Endothelial cell of umbilical vein (primary cell): ENCODE measurements at regions not wholly inside any gene's neighbourhood (a gene's known extent, or its start where the extent isn't known, plus 50 kb on each side); places are given as distances from the start of the nearest gene placed in this dataset.

Source experiments
- BruUV-seq: library from RNA; stranded (reverse); fragments of 400-500 nt; replicated peaks from 2 replicates; lab custom pipeline; 2021; lab: Mats Ljungman, UMichigan
- CTCF ChIA-PET: fragments of 300-600, 350-600 bp; sonication (Branson Sonifier 250); formaldehyde crosslinking; loops from one replicate; lab custom pipeline; 2021; ENCODE audit warnings: antibody characterized with exemption, inconsistent platforms; lab: Charles Lee
- POLR2A ChIA-PET: fragments of 300-600, 350-600 bp; sonication (Branson Sonifier 250); formaldehyde crosslinking; loops from one replicate; lab custom pipeline; 2021; ENCODE audit warnings: antibody characterized with exemption, inconsistent platforms; lab: Charles Lee
- DNase-seq: peaks from one replicate; pipeline ENCODE4 v3.0.0-alpha.2; 2011; ENCODE audit warnings: low read depth, low spot score
- FAIRE-seq: peaks from 2 replicates; lab custom pipeline; 2011; peaks lifted over from hg19 to GRCh38; lab: Jason Lieb, UNC
- H2AFZ ChIP-seq: 2 replicates; pipeline ENCODE4 v1.6.0; 2012; ENCODE audit warnings: low read depth, low read length, control low read depth, inconsistent platforms
- H3K27ac ChIP-seq: 2 replicates; pipeline ENCODE4 v1.5.1; 2011; ENCODE audit warnings: low read depth, mild to moderate bottlenecking, control low read depth, low read length, moderate library complexity; ENCODE audit not compliant: insufficient read depth
- H3K27me3 ChIP-seq, 2 experiments: 2 replicates each; pipeline versions ENCODE4 v1.6.0 to v1.6.1; 2011; ENCODE audit warnings: low read length in 2 of 2, mixed read lengths in 1 of 2; ENCODE audit not compliant: control insufficient read depth in 2 of 2, insufficient read depth in 2 of 2
- H3K36me3 ChIP-seq, 2 experiments: 2 replicates in 1 of 2; 3 replicates in 1 of 2; pipeline ENCODE4 v1.5.1; 2011; ENCODE audit warnings: low read length in 2 of 2, mild to moderate bottlenecking in 1 of 2, moderate library complexity in 1 of 2; ENCODE audit not compliant: control insufficient read depth in 2 of 2, insufficient read depth in 2 of 2; ENCODE audit errors: extremely low read depth in 1 of 2
- H3K4me1 ChIP-seq: 3 replicates; pipeline ENCODE4 v1.5.1; 2011; ENCODE audit warnings: mild to moderate bottlenecking, low read length; ENCODE audit not compliant: control insufficient read depth, insufficient read depth; ENCODE audit errors: extremely low read depth
- H3K4me2 ChIP-seq: 2 replicates; pipeline ENCODE4 v1.6.1; 2011; ENCODE audit warnings: low read length, control low read depth, mixed read lengths; ENCODE audit not compliant: insufficient read depth
- H3K4me3 ChIP-seq, 3 experiments: fragments of 200-600 bp in 1 of 3; sonication (generic), shearing (Covaris generic) in 1 of 3; replicated peaks in 1 of 3; 2 replicates each; pipeline ENCODE4 v1.5.1; 2011 to 2016; ENCODE audit warnings: control low read depth in 3 of 3, low read length in 3 of 3, mild to moderate bottlenecking in 2 of 3, inconsistent platforms in 1 of 3, low read depth in 1 of 3, moderate library complexity in 1 of 3; ENCODE audit not compliant: insufficient read depth in 1 of 3
- H3K79me2 ChIP-seq: 2 replicates; pipeline ENCODE4 v1.6.0; 2012; ENCODE audit warnings: low read length, inconsistent platforms; ENCODE audit not compliant: control insufficient read depth, insufficient read depth
- H3K9ac ChIP-seq: replicated peaks from 2 replicates; pipeline ENCODE3; 2011; ENCODE audit warnings: low read length, control low read depth; ENCODE audit not compliant: insufficient read depth; ENCODE audit errors: extremely low read depth
- H3K9me1 ChIP-seq: replicated peaks from 3 replicates; pipeline ENCODE4 v1.6.0; 2011; ENCODE audit warnings: mild to moderate bottlenecking, low read length; ENCODE audit not compliant: control insufficient read depth, insufficient read depth; ENCODE audit errors: extremely low read depth
- H3K9me3 ChIP-seq: replicated peaks from 2 replicates; pipeline ENCODE4 v1.5.1; 2012; ENCODE audit warnings: low read length, inconsistent platforms; ENCODE audit not compliant: control insufficient read depth, insufficient read depth
- H4K20me1 ChIP-seq: replicated peaks from 2 replicates; pipeline ENCODE3; 2011; ENCODE audit warnings: mild to moderate bottlenecking, low read length; ENCODE audit not compliant: control insufficient read depth, insufficient read depth; ENCODE audit errors: extremely low read depth
- EZH2 ChIP-seq: IDR thresholded peaks from 2 replicates; pipeline ENCODE4 v1.6.1; 2012; ENCODE audit warnings: borderline replicate concordance, low read depth, mild to moderate bottlenecking, moderate library complexity, low read length, inconsistent platforms; ENCODE audit not compliant: severe bottlenecking
- FOS ChIP-seq: IDR thresholded peaks from 2 replicates; pipeline ENCODE4 v1.6.1; 2011; ENCODE audit warnings: mild to moderate bottlenecking, low read length, moderate library complexity, borderline replicate concordance; ENCODE audit not compliant: insufficient read depth
- GATA2 ChIP-seq: IDR thresholded peaks from 2 replicates; pipeline ENCODE4 v1.7.0; 2011; ENCODE audit warnings: low read depth, mild to moderate bottlenecking, moderate library complexity, mixed read lengths, low read length; ENCODE audit not compliant: insufficient read length, insufficient read depth
- JUN ChIP-seq: IDR thresholded peaks from 2 replicates; pipeline ENCODE4 v1.6.1; 2011; ENCODE audit warnings: borderline replicate concordance, low read depth; ENCODE audit not compliant: insufficient read length, insufficient read depth
- MYC ChIP-seq: IDR thresholded peaks from one replicate; pipeline ENCODE4 v1.6.1; 2011; ENCODE audit warnings: mild to moderate bottlenecking, low read depth, low read length
- POLR2A ChIP-seq: IDR thresholded peaks from 2 replicates; pipeline ENCODE4 v1.6.1; 2012; ENCODE audit warnings: low read depth, mild to moderate bottlenecking, control low read depth, low read length
- POLR2AphosphoS5 ChIP-seq: IDR thresholded peaks from 2 replicates; pipeline ENCODE4 v1.6.1; 2012; ENCODE audit warnings: low read depth, mild to moderate bottlenecking, control low read depth, low read length, moderate library complexity; ENCODE audit not compliant: insufficient read depth
- dilution Hi-C: fragments of 300-500 bp; cut with MboI; formaldehyde crosslinking; loops from one replicate; pipeline ENCODE4 v1.15.0; 2019; ENCODE audit warnings: low sequenced_read_pairs; ENCODE audit not compliant: extremely low pct_ligation_motif_present
- intact Hi-C: fragments of 100-400 bp; cut with micrococcal nuclease; formaldehyde crosslinking; loops from one replicate; pipeline ENCODE4 v1.10.0; 2022
- TF ChIP-seq, protein P1 (sequence below): IDR thresholded peaks from 2 replicates; pipeline ENCODE4 v1.6.1; 2011; ENCODE audit not compliant: insufficient read depth, insufficient read length
- TF ChIP-seq, protein P2 (sequence below), 2 donors: IDR thresholded peaks; 1 replicate in 1 of 2; 2 replicates in 1 of 2; pipeline ENCODE4 v1.5.1; 2011; ENCODE audit warnings: low read length in 2 of 2, mild to moderate bottlenecking in 2 of 2, moderate library complexity in 2 of 2, control low read depth in 1 of 2, inconsistent platforms in 1 of 2, low read depth in 1 of 2; ENCODE audit not compliant: insufficient read depth in 1 of 2; ENCODE audit errors: extremely low read depth in 1 of 2

GRCh38 chr6:86724695-86725094 is 212.6 kb upstream of the HTR1E start:
- no peak overlapping the region for H2AFZ ChIP-seq
- H3K4me1 ChIP-seq: no peaks in the 10 kb centered on the region
- TF ChIP-seq FOS: no peak
- no peak for TF ChIP-seq POLR2AphosphoS5
- no peak for TF ChIP-seq GATA2
- no peak for TF ChIP-seq POLR2A
- TF ChIP-seq JUN: no peak
- TF ChIP-seq EZH2: no peak
- TF ChIP-seq MYC: no peak
- TF ChIP-seq, protein P1, sequence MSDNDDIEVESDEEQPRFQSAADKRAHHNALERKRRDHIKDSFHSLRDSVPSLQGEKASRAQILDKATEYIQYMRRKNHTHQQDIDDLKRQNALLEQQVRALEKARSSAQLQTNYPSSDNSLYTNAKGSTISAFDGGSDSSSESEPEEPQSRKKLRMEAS: no peak
- TF ChIP-seq, protein P2, sequence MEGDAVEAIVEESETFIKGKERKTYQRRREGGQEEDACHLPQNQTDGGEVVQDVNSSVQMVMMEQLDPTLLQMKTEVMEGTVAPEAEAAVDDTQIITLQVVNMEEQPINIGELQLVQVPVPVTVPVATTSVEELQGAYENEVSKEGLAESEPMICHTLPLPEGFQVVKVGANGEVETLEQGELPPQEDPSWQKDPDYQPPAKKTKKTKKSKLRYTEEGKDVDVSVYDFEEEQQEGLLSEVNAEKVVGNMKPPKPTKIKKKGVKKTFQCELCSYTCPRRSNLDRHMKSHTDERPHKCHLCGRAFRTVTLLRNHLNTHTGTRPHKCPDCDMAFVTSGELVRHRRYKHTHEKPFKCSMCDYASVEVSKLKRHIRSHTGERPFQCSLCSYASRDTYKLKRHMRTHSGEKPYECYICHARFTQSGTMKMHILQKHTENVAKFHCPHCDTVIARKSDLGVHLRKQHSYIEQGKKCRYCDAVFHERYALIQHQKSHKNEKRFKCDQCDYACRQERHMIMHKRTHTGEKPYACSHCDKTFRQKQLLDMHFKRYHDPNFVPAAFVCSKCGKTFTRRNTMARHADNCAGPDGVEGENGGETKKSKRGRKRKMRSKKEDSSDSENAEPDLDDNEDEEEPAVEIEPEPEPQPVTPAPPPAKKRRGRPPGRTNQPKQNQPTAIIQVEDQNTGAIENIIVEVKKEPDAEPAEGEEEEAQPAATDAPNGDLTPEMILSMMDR (IDR thresholded peaks at IDR 0.05; ENCODE audit: extremely low read depth in 1 of 2, insufficient read depth in 1 of 2, low read depth in 1 of 2, low read length in 2 of 2): no peak
- H3K79me2 ChIP-seq: no peaks in the 10 kb centered on the region
- no peak overlapping the region for H3K4me3 ChIP-seq
- DNase-seq (no peak), FAIRE-seq (no peak)
- no peaks in the 10 kb centered on the region for H3K36me3 ChIP-seq
- CTCF ChIA-PET: no interaction called here
- BruUV-seq: no TSS peak
- no peaks in the 10 kb centered on the region for H3K9me1 ChIP-seq
- H4K20me1 ChIP-seq: no peaks in the 10 kb centered on the region
- H3K4me2 ChIP-seq: no peak overlapping the region
- H3K9me3 ChIP-seq: peaks cover 2% of the 10 kb centered on the region
- dilution Hi-C loops (no loop called here), intact Hi-C loops (no loop called here)
- POLR2A ChIA-PET: no interaction called here
- no peaks in the 10 kb centered on the region for H3K27me3 ChIP-seq
- H3K27ac ChIP-seq: no peak overlapping the region
- no peak overlapping the region for H3K9ac ChIP-seq
